Renal pelvis (tissue), 1 donor: ENCODE measurements at regions not wholly inside any gene's neighbourhood (a gene's known extent, or its start where the extent isn't known, plus 50 kb on each side); places are given as distances from the start of the nearest gene placed in this dataset.

Source experiments
- DNase-seq: peaks from one replicate; pipeline ENCODE4 v3.0.0-alpha.2; 2013

DNA sequence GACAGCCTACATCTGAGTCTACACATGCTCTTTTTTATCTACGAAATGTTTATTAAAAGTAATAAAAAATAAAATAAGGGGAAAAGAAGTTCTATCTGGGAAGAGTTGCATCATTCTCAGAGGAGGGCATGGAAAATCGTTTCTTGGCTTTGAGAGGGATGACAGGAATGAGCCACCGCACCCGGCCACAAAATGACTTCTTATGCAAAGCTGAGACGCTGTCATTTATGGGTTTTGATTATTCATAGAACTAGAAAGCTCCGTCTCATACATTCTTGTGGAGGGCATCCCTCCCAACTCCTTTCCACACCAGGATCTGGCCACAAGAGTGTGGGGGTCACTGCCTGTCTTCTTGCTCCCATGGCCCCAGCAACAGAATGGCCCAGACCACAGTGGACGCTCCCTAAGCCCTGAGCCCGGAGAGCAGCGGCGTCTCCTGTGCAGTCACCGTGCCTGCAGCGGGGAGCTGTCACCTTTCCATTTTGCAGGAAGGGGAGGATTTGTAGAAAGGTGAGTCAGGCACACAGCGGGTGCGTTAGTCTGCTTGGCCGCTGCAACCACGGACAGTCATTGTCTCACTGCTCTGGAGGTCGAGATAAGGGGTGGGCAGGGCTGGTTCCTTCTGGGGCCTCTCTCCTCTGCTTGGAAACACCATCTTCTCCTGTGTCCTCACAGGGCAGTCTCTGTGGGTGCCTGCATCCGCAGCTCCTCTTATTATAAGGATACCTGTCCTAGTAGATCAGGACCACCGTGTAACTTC, 1388.7 kb downstream of the BRD1 start:
- DNase-seq = no peak

DNA sequence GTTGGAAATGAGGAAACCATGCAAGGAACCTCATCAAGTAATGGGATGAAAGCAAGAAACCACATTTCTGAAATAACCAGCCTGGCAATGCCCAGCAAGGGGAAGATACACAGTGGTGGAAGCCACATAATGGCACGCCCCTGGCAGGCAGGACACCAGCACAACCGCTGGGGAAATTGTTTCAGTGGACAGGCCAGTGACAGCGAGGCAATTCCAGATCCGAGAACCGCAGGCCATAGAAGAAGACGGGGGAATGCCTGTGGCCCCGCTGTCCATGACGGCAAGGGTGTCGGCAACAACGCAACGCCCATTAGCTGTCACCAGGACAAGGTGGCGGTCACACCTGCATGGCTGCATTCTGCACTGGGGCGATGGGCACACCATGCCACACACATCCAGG, 1389.6 kb downstream of the BRD1 start:
- no peak for DNase-seq

DNA sequence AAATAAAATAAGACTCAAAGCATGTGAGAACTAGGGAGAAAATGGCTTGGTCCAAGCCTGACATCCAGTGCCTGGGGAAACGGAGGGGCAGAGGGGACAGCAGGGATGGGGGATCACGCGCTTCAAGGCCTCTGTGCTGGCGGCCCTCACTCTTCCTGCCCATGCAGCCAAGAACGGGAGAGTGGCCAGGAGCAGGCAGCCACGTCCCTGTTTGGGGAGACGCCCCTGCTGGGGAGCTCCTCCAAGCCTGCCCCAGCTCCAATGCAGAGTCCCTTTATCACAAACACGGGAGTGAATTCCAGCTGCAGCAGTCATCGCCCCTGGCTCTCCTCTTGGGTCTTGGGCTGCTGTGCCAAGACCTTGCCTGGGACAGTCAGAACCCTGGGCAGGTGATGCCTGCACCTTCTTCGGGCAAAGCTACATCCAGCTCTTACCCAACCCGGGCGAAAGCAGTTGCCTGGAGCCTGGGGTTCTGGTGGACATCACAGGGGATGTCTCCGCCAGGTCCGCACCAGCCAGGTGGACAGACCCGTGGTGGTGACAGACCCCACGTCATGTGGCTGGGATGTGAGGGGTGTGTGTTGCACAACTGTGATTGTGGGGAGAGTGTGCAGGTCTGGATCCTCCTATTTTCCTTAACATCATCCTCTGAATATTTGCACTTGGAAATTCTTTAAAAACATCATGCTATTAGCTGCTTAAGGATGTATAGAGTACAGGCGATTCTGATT, 1391.3 kb downstream of the BRD1 start:
- DNase-seq = no peak

DNA sequence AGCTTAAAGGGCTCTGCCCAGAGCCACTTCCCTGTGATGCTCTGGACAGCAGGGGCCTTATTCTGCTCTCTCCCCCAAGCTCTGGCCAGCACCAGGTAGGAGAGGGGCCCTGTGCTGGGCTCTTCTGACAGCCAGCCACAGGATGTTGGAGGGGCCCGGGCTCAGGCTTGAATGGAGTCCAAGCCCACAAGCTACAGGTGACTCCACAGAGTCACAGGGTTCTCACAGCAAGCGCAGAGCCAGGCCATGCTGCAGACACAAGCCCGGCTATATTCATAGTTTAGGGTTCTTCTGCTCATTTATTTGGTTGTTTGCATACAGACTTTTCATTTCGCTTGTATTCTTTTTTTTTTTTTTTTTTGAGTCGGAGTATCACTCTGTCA, 1392.8 kb downstream of the BRD1 start:
- DNase-seq = no peak

DNA sequence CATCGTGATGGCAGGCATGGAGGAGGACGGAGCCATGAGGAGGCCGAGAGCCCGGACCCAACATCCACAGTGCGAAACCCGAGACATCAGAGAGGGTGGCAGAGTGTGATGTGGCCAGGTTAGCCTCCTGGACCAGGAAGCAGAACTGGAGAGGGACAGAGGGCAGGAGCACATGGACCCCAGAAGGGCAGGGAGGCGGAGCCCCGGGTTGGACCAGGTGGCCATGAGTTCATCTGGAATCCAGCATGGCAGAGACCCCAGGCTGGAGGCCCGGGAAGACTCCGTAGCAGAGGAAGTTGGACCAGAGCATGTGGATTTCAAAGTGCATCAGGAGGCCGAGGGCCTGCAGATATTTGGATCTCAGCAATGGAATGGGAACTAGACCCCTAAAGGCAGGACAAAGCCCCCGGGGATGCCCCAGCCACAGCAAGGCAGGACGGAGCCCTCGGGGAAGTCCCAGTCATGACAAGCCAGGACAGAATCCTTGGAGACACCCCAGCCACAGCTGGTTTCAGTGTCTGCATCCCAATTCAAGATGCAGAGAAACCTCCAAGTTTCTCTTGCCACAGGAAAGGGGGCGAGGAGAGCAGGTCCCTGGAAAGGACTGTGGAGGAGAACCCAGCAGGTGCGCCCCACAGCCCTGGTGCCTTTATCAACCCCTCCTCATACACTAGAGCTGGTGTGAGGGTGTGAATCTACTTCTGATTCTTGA, 1393.4 kb downstream of the BRD1 start:
- DNase-seq = no peak

DNA sequence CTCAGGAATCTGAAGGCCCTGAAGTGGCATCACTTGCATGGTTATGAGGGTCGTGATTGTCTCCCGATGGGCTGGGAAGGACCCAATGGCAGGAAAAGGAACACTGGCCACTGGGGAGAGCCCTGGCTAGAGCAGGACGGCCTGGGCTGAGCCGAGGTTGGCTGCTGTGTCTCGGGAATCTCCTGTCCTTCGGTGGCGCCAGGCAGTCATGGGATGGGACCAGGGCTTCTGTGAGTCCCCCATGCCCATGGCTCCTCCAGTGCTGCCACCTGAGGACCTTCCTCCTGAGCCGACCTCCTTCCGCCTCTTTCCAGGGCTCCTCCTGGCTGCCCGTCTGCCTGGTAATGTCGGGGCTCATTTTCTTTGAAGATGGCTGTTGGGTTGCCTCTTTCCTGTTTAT, 1394.0 kb downstream of the BRD1 start:
- no peak for DNase-seq

DNA sequence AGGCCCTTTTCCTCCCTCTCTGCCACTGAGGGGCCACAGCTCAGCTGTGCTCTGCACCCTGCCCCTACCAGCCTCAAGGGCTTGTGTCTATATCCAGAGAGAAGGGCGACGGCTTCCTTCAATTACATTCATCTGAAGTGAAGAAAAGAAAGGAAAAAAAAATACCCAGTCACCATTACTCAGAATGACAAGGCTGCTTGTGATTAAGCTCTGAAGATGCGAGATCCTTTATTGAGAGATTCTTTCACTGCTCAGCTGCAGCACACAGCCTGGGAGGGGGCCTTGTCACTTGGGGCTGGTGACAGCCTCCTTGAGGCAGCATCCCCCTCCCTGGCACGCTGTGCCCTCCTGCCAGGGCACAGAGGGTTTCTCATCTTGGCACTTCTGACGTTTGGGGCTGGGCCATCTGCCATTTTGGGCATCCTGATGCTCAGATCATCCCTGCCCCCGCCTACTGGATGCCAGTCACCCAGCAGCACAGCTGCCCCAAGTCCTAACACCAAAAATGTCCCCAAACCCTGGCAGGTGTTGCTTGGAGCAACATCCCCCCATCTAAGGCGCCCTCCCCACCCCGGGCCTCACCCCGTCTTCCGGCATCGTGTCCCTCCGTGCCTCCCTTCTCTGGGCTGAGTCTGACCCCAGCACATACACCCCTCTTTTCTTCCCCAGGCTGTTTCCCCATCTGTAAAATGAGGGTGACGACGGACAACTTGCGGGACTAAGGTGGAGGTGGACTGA, 1394.7 kb downstream of the BRD1 start:
- no peak for DNase-seq

DNA sequence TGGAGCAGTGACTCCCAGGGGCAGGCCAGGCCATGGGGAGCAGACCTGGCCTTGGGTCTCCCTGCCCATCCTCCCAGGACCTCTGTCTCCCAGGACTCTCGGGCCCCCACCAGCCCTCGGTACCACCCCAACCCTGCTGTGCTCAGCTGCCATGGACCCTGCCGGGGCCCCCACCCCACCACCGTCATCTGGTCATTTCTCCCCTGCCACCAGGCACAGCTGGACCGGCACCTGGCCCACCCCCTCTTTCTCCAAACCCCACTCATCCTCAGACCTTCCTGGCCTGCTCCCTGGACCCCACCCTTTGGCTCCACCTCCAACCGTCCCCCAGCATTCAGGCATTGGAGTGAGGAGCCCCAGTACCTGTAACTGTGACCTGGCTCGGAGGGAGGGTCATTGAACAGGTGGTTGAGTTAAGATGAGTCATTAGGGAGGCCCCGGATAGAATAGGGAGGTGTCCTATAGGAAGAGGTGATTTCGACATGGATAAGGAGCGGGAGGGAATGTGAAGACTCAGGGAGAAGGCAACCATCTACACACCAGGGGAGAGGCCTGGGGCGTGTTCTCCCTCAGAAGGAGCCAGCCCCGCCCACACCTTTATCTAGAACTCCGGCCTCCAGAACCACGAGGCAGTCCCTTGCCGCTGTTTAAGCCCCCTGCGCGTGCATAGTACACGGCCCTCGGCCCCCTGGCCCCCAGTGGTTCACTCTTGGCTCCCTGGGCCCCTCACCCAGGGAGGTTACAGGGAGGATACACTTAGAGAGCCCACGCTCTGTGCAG, 1395.9 kb downstream of the BRD1 start:
- no peak for DNase-seq

DNA sequence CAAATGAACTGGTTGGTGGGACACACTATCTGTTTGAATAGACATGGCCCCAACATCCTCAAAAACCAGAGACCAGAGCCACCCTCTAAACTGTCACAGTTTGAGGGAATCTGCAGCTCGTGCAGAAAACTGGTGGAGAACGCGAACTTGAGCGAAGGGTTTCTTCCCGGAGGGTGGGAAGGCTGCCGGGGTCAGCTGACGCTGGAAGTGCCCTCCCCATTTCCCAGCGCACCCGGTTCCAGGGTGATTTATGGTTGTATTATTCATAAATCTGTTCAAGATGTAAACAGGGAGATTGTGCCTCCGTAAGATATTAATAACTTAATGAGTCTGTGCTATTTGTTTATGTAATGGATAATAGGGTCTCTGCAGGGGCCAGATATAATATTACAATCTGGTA, 1396.7 kb downstream of the BRD1 start:
- DNase-seq = no peak

DNA sequence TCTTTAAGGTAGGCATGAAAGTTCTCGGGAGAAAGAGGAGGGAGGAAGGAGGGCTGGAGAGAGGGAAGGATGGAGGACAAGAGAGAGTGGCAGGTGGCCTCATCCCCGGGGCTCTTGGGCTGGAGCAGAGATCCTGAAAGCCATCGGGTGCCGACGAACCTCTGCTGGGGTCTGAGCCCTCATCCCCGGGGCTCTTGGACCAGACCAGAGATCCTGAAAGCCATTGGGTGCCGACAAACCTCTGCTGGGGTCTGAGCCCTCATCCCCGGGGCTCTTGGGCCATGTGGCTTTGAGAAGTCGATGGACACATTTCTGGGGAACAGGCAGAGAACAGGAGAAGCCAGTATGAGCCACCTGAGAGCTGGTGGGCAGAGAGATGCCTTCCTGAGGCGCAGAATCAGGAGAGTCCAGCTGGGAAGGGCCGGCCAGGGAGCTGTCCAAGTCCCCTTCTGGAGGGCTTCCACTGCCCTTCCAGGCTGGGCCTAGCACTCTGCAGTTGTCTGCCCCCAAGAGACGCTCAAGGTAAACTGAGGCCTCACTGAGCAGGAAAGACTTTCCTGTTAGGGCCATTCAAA, 1398.1 kb downstream of the BRD1 start:
- DNase-seq = no peak

DNA sequence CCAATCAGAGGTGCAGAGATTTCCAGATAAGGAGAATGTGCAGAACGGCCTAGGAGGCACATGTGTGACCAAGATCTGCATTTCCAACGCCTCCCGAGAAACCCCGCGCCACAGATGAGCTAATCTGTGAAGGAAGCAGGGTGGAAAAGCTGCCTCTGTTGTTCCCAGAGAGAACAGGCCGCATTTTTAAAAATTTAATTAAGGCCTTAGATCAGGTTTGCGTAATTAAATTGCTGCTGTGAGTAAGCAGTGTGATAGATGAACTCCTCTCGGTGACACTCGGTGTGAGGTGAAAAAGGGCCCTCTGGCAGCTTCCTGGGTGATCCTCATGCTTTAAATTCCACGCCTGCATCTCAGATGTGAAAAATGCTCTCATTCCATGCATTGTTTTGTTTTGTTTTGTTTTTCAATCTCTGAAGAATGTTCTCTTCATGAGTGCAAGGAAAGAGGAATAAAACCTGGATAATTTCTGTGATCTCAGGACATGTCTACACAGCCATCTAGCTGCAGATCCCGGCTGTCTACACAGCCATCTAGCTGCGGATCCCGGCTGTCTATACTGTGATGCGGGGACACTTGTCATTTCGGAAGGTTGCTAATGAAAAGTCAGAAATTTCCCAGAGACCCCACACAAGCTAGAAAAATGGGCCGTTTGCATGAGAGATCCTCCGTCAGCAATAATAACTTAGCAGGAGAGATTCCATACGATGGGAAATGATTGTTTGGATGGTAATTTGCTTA, 1398.9 kb downstream of the BRD1 start:
- DNase-seq = no peak

DNA sequence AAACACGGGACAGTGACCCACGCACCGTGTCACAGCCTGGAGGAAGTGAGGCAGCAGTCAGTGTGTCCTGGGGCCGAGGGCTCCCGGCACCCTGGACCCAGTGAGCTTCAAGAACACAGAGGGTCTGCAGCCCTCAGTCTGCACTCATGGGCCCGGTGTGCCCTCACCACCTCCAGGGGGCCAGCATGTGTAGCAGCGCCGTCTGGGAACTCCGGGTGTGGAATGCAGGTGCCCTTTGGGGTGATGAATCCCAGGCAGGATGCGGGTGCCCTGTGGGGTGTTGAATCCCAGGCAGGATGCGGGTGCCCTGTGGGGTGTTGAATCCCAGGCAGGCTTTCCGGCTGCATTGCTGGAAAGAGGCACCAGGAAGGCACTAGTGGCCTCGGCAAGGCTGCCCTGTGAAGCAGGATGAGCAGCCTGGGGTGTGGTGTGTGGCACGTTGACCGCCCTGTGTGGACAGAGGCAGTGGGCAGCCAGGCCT, 1399.9 kb downstream of the BRD1 start:
- no peak for DNase-seq

DNA sequence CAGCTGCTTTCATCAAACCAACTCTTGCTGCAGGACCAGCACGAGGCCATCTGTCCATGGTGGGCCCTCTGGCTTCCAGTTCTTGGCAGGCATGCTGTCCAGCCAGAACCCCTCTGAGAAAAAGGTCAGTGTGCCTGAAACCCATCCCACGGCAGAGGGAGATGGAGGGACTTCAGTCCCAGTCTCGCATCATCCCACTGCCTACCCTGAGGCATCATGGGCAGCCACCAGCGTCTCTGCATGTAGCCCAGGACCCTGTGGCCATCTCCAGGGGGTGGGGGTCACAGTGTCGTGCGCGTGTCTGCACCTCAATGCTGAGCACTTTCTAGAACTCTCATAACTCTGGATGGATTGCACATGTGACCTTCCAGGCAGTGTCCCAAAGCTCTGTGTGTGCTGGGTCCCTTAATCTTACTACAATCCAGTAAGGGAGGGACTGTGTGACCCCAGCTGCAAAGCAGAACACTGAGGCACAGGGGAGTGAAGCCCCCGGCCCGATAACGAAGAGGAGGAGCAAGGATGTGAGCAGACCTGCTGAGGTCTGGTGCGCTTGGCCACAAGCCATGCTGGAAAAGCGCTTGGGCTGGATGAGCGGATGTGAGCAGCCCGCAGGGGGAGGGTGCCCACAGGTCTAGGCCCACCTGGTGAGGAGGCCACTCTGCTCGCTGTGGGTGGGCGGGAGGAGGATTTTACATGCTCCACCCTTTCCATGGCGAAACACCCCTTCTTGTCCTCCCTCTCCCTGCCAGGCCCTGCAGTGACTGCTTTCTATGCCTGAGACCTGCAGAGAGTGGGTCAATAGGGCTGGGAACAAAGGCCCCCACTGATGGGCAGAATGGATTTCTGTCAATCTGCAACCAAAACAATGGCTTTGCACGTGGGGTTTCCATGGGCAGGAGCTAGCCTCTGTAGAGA, 1401.0 kb downstream of the BRD1 start:
- no peak for DNase-seq

DNA sequence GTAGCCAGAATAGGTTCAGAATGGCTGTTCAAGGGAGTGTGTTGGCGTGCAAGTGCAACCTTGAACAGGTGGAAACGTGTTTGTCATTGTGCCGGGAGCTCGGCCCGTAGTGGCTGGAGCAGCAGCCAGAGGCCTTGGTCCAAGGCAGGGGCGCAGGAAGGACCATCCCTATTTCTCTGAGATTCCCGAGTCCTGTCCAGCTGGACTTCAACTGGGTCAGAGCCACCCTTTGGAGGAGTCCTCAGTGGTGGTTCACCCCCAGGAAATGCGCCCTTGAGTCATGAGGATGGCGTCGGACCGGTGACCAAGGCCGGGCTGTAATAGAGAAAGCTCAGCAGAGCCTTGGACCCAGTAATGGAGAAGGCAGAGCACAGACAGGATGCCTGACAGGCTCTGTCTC, 1402.0 kb downstream of the BRD1 start:
- no peak for DNase-seq

DNA sequence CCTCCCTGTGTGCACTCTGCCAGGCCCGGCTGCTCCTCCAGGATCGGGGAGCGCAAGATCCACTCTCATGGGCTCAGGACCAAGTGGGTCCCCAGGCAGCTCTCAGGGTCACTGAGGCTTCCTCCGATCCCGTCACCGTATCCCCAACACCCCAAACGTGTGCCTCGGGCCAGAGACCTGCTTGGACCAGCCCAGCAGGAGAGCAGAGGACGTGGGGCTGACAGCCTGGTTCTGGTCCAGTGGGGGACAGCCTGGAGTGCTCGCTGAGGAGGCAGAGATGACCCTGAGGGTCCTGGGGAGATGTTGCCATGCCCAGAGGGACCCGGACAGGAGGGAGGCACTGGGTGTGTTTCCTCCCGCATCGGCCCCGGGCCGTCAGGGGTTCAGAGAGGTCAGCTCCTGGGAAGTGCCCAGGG, 1402.6 kb downstream of the BRD1 start:
- no peak for DNase-seq

DNA sequence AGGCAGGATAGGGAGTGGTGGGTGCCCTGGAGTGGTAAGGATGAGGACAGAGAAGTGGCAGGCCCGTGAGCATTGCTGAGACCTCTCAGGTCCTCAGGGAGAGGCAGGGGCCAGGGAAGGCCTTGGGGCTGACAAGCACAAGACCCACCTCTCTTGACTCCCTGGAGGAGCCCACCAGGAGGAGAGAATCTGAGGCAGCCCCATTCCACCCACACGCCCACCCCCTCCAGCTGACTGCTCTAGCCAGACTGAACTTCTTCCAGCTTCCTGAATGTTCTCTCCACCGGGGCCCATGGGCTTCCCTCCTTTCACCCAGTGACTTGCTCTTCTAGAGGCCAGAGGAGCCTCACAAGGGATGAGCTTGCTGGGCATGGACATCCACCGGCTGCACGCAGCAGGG, 1403.0 kb downstream of the BRD1 start:
- no peak for DNase-seq

DNA sequence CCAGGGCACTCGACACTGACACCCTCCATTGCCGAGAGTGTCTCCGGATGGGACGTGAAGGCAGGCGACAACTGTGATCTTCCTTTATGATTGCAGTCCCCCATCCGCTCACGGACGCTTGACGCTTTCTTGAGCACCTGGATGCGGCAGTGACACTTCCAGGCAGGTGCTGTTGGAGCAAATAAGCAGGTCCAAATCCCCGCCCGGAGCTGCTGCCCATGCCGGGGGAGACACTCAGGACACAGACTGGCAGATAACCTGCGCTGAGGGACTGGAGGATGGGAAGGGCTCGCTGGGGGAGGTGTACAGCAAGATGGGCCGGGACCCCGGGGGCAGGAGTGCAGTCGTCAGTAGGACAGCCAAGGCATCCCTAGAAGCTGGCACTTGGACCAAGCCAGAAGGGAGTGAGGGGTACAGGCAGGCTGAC, 1403.5 kb downstream of the BRD1 start:
- no peak for DNase-seq

DNA sequence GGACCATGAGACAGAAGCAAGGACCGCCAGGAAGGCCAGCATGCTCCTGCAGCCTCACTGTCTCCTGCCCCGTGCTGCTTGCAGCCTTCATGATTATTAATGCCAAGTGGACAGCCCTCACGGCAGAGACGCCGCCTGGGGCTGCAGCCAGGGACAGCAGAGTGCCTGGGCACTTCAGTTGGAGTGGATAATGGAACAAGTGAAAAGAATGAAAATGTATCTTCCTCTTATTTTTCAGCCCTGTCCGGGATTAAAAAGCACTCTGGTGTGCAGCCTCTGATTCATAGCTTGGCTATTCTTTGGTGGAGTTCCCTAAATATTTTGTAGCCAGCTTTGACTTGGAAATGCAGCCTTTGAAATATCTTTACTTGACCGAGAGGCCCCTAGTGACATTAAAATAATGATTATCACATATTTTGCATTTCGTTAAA, 1404.2 kb downstream of the BRD1 start:
- DNase-seq = no peak

DNA sequence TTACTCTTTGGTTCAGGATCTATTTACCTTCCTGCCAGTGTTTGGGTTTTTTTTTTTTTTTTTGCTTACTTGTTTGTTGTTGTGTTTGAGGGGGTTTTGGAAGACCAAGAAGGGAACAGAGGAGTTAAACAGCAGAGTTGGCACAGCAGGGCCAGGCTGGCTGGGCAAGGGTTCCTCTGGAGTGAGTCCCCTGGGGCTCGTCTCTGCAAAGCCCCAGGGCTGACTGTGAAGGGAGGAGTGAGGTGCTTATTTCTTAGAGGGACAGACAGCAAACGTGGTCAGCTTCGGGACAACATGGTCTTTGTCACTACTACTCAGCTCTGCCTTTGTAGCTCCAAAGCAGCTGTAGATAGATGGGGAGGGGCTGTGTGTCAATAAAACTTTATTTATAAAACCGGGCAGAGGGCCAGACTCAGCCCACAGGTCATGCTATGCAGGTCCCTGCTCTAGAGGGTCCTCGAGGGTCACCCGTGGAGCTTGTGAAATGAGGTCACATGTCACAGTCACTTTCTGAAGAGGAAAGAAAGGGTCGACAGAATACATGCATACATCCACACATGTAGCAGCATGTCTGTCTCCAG, 1404.7 kb downstream of the BRD1 start:
- DNase-seq = no peak
